Spleen (tissue), 11 donors: ENCODE measurements at regions not wholly inside any gene's neighbourhood (a gene's known extent, or its start where the extent isn't known, plus 50 kb on each side); places are given as distances from the start of the nearest gene placed in this dataset.

Source experiments
- DNase-seq: peaks from one replicate; pipeline ENCODE4 v3.0.0-alpha.2; 2020
- H3K27ac ChIP-seq, 8 donors: fragments of 200-600 bp; sonication (generic) in 7 of 8; 1 replicate in 4 of 8; 2 replicates in 4 of 8; pipeline versions ENCODE4 v1.5.0 to v1.8.0; 2016 to 2021; ENCODE audit warnings: inconsistent platforms in 4 of 8, mild to moderate bottlenecking in 4 of 8, moderate library complexity in 1 of 8
- H3K27me3 ChIP-seq, 7 donors: fragments of 200-600 bp; sonication (generic) in 6 of 7; replicated peaks in 1 of 7; 1 replicate in 4 of 7; 2 replicates in 3 of 7; pipeline versions ENCODE4 v1.5.0 to v1.8.0; 2016 to 2021; ENCODE audit warnings: inconsistent platforms in 3 of 7, mild to moderate bottlenecking in 1 of 7
- H3K36me3 ChIP-seq, 6 donors: fragments of 200-600 bp; sonication (generic) in 5 of 6; 1 replicate in 4 of 6; 2 replicates in 2 of 6; pipeline versions ENCODE4 v1.5.0 to v1.8.0; 2016 to 2021; ENCODE audit warnings: inconsistent platforms in 2 of 6
- H3K4me1 ChIP-seq, 6 donors: fragments of 200-600 bp; sonication (generic) in 5 of 6; 1 replicate in 3 of 6; 2 replicates in 3 of 6; pipeline versions ENCODE4 v1.5.0 to v1.8.0; 2016 to 2021; ENCODE audit warnings: inconsistent platforms in 3 of 6
- H3K4me3 ChIP-seq, 8 donors: fragments of 200-600 bp; sonication (generic) in 7 of 8; 1 replicate in 4 of 8; 2 replicates in 4 of 8; pipeline versions ENCODE4 v1.5.0 to v1.8.0; 2016 to 2021; ENCODE audit warnings: inconsistent platforms in 4 of 8, mild to moderate bottlenecking in 4 of 8, moderate library complexity in 2 of 8
- H3K9me3 ChIP-seq, 8 donors: fragments of 200-600 bp; sonication (generic) in 7 of 8; 1 replicate in 4 of 8; 2 replicates in 4 of 8; pipeline versions ENCODE4 v1.5.0 to v1.8.0; 2016 to 2021; ENCODE audit warnings: inconsistent platforms in 4 of 8
- CTCF ChIP-seq, 11 experiments: fragments of 200-600 bp in 7 of 11; fragments of 450-650 bp in 4 of 11; sonication (generic) in 4 of 11; IDR thresholded peaks in 8 of 11; conservative IDR thresholded peaks in 3 of 11; 1 replicate in 7 of 11; 2 replicates in 4 of 11; pipeline versions ENCODE4 v1.4.0 to v1.8.0; 2016 to 2021; ENCODE audit warnings: antibody characterized with exemption in 11 of 11, inconsistent platforms in 4 of 11, mild to moderate bottlenecking in 1 of 11
- POLR2A ChIP-seq, 3 donors: fragments of 450-650 bp; IDR thresholded peaks; one replicate each; pipeline ENCODE4 v1.5.1; 2017; ENCODE audit warnings: antibody characterized with exemption in 3 of 3, mild to moderate bottlenecking in 1 of 3
- POLR2AphosphoS5 ChIP-seq, 3 donors: sonication (generic); formaldehyde crosslinking; IDR thresholded peaks; one replicate each; pipeline ENCODE4 v1.5.1; 2017; ENCODE audit warnings: antibody characterized with exemption in 3 of 3
- WGBS, 5 donors: extraction: QIAGEN DNeasy Blood & Tissue Kit in 3 of 5; methylation state at CpG; one replicate each; pipeline versions ENCODE4 v1.1.5 to v1.1.7; 2013 to 2018; 5-methylcytosine and 5-hydroxymethylcytosine counted together
- intact Hi-C: fragments of 100-400 bp; cut with DNase I; formaldehyde crosslinking; loops from one replicate; pipeline ENCODE4 v1.15.0; 2023; ENCODE audit warnings: low total_unique reads
- donor health status: healthy with polysubstance abuse.
- donor health status: DM: no; HTN: no; CAD: no; lungs with moderate emphysema.
- donor health status: DM: no; HTN: no; CAD: no.
- donor health status: Bipolar disorder and iron deficiency.
- donor health status: healthy.
- donor health status: DM: no; HTN: no; CAD: no.
- donor health status: DM: yes; HTN: yes; CAD: no.

DNA sequence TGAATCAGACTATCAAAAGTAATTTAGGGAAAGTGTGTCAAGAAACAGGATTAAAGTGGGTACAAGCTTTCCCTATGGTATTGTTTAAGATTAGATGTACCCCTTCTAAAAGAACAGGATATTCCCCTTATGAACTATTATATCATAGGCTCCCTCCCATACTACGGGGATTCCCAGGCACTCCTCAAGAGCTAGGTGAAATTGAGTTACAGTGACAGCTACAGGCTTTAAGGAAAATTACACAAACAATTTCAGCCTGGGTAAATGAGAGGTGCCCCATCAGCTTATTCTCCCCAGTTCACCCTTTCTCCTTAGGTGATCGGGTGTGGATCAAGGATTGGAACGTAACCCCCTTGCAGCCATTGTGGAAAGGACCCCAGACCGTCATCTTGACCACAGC is 240.8 kb upstream of the CNTN6 start:
- no peak for DNase-seq
- intact Hi-C loops: no loop called here
- Histone ChIP-seq H3K9me3 (peaks cover 0 to 22% (median 11%) of the 10 kb centered on the region in 8 donors), H3K4me3 (no peak overlapping the region), H3K27me3 (no peaks in the 10 kb centered on the region), H3K4me1 (no peaks in the 10 kb centered on the region), H3K36me3 (no peaks in the 10 kb centered on the region), H3K27ac (no peak overlapping the region)
- TF ChIP-seq POLR2A (IDR thresholded peaks at IDR 0.05) (no peak), CTCF (IDR thresholded peaks at IDR 0.05 in 8 of 11, conservative IDR thresholded peaks at IDR 0.05 in 3 of 11) (no peak), POLR2AphosphoS5 (IDR thresholded peaks at IDR 0.05) (no peak)
- 72 to 88% (median 79%) methylated on average over 4 of the region's 4 CpGs for WGBS, 5 donors

DNA sequence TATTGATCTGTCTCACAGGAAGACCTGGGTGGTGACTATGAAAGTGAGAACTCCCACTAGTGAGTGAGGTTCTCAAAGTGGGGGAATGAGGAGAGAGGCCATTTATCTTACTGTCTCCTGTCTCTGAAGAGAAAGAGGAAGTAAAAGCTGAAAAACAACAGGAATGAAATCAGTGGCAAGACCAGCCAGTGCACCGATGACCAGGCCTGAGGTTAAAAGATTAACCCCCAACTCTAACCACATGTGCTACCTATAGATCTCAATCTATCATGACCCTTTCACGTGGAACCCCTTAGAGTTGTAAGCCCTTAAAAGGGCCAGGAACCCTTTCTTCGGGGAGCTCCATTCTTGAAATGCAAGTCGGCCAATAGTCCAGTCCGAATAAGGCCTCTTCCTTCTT is 239.3 kb upstream of the CNTN6 start:
- 56 to 69% (median 64%) methylated on average over 5 of the region's 5 CpGs for WGBS, 5 donors
- peaks cover 0 to 23% (median 7%) of the 10 kb centered on the region in 8 donors for H3K9me3 ChIP-seq
- intact Hi-C loops: no loop called here
- H3K4me1 ChIP-seq: no peaks in the 10 kb centered on the region
- no peaks in the 10 kb centered on the region for H3K27me3 ChIP-seq
- no peak for DNase-seq
- TF ChIP-seq CTCF (IDR thresholded peaks at IDR 0.05 in 8 of 11, conservative IDR thresholded peaks at IDR 0.05 in 3 of 11): no peak
- TF ChIP-seq POLR2A (IDR thresholded peaks at IDR 0.05): no peak
- no peak for TF ChIP-seq POLR2AphosphoS5 (IDR thresholded peaks at IDR 0.05)
- H3K27ac ChIP-seq: no peak overlapping the region
- H3K36me3 ChIP-seq: no peaks in the 10 kb centered on the region
- H3K4me3 ChIP-seq: no peak overlapping the region

DNA sequence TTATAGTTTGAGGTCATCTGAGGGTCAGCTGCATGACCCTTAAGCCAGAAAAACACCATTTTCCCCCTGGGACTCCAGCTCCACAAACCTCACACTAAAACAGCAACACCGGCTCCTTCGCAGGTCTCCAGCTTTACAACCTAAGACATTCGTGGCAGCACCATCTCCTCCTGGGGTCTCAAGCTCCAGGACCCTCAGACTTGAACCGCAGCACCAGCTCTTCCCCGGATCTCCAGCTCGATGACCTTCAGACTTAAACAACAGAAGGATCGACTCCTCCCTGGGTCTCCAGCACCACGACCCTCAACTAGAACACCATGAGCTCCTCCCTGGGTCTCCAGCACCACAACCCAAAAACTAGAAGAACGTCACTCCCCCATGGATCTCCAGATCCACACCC is 233.7 kb upstream of the CNTN6 start:
- Histone ChIP-seq H3K27me3 (no peaks in the 10 kb centered on the region), H3K4me3 (no peak overlapping the region), H3K4me1 (no peaks in the 10 kb centered on the region), H3K36me3 (no peaks in the 10 kb centered on the region), H3K27ac (no peak overlapping the region), H3K9me3 (peaks cover 0 to 42% (median 6%) of the 10 kb centered on the region in 8 donors)
- WGBS, 5 donors: 82 to 93% (median 86%) methylated on average over 9 of the region's 9 CpGs
- no peak for TF ChIP-seq POLR2A (IDR thresholded peaks at IDR 0.05)
- TF ChIP-seq CTCF (IDR thresholded peaks at IDR 0.05 in 8 of 11, conservative IDR thresholded peaks at IDR 0.05 in 3 of 11): no peak
- no peak for TF ChIP-seq POLR2AphosphoS5 (IDR thresholded peaks at IDR 0.05)
- intact Hi-C loops: no loop called here
- DNase-seq: no peak

GRCh38 chr3:861721-862120 is 231.1 kb upstream of the CNTN6 start:
- no peaks in the 10 kb centered on the region for H3K27me3 ChIP-seq
- TF ChIP-seq POLR2AphosphoS5 (IDR thresholded peaks at IDR 0.05): no peak
- TF ChIP-seq CTCF (IDR thresholded peaks at IDR 0.05 in 8 of 11, conservative IDR thresholded peaks at IDR 0.05 in 3 of 11): no peak
- no peak for TF ChIP-seq POLR2A (IDR thresholded peaks at IDR 0.05)
- no peaks in the 10 kb centered on the region for H3K4me1 ChIP-seq
- intact Hi-C loops: no loop called here
- no peak overlapping the region for H3K4me3 ChIP-seq
- 45 to 63% (median 53%) methylated on average over 2 of the region's 2 CpGs for WGBS, 5 donors
- peaks cover 0 to 39% (median 13%) of the 10 kb centered on the region in 8 donors for H3K9me3 ChIP-seq
- no peak for DNase-seq
- no peak overlapping the region for H3K27ac ChIP-seq
- no peaks in the 10 kb centered on the region for H3K36me3 ChIP-seq
